ENCODE measurements at regions not wholly inside any gene's neighbourhood (a gene's known extent, or its start where the extent isn't known, plus 50 kb on each side); places are given as distances from the start of the nearest gene placed in this dataset.

GRCh38 chr4:104064646-104065577 is 345.1 kb upstream of the TACR3 start:
- TF ChIP-seq CTCF (IDR thresholded peaks at IDR 0.05), result peak; percentile 41 to 53 (median 46)
- no peak for TF ChIP-seq POLR2A (IDR thresholded peaks at IDR 0.05)

Measured in transverse colon (tissue), 3 donors.